Aorta (tissue), 5 donors: ENCODE measurements at regions not wholly inside any gene's neighbourhood (a gene's known extent, or its start where the extent isn't known, plus 50 kb on each side); places are given as distances from the start of the nearest gene placed in this dataset.
"Not testable (repeated sequence)": the region's sequence is repeated elsewhere in the genome, so short reads cannot be mapped to it uniquely, and the experiment has no call there.

Experiments
- ATAC-seq: fragments of 200-7000 bp; cut with Tn5 transposase; one replicate; pipeline ENCODE4 v1.9.1; 2022; ENCODE audit warnings: moderate library complexity; ENCODE audit not compliant: low FRiP score
- DNase-seq, 2 donors: peaks; one replicate each; pipeline ENCODE4 v3.0.0-alpha.2; 2020
- H3K27ac ChIP-seq, 2 donors: one replicate each; pipeline ENCODE4 v1.5.1; 2013; ENCODE audit warnings: low read length in 2 of 2, mild to moderate bottlenecking in 2 of 2, moderate library complexity in 2 of 2, control low read depth in 1 of 2, inconsistent platforms in 1 of 2, low read depth in 1 of 2
- H3K27me3 ChIP-seq, 2 donors: one replicate each; pipeline ENCODE4 v1.6.1; 2013; ENCODE audit warnings: control low read depth in 1 of 2, low read length in 1 of 2, mild to moderate bottlenecking in 1 of 2, moderate library complexity in 1 of 2; ENCODE audit not compliant: insufficient read depth in 2 of 2, control insufficient read depth in 1 of 2
- H3K36me3 ChIP-seq, 2 donors: one replicate each; pipeline ENCODE4 v1.6.1; 2013; ENCODE audit warnings: control low read depth in 1 of 2, low read length in 1 of 2, mild to moderate bottlenecking in 1 of 2; ENCODE audit not compliant: insufficient read depth in 2 of 2, control insufficient read depth in 1 of 2
- H3K4me1 ChIP-seq, 2 donors: one replicate each; pipeline ENCODE4 v1.6.1; 2013; ENCODE audit warnings: low read length in 2 of 2, control low read depth in 1 of 2, mild to moderate bottlenecking in 1 of 2, moderate library complexity in 1 of 2; ENCODE audit not compliant: insufficient read depth in 2 of 2, control insufficient read depth in 1 of 2
- H3K4me3 ChIP-seq, 2 donors: one replicate each; pipeline ENCODE4 v1.5.1; 2013; ENCODE audit warnings: low read length in 2 of 2, control low read depth in 1 of 2, mild to moderate bottlenecking in 1 of 2
- H3K9me3 ChIP-seq: one replicate; pipeline ENCODE4 v1.6.1; 2013; ENCODE audit warnings: mild to moderate bottlenecking, low read length; ENCODE audit not compliant: control insufficient read depth
- WGBS, 2 donors: extraction: QIAGEN DNeasy Blood & Tissue Kit; methylation state at CpG; one replicate each; pipeline ENCODE4 v1.1.7; 2013; 5-methylcytosine and 5-hydroxymethylcytosine counted together
- intact Hi-C, 2 donors: fragments of 100-400 bp; cut with DNase I; formaldehyde crosslinking; loops; one replicate each; pipeline versions ENCODE4 v1.14.2 to v1.15.0; 2022
- donor health status: healthy with polysubstance abuse.
- donor health status: Bipolar disorder and iron deficiency.
- donor health status: DM: no; HTN: no; CAD: no.
- donor health status: DM: no; HTN: no; CAD: no.
- donor health status: DM: yes; HTN: yes; CAD: no.

DNA sequence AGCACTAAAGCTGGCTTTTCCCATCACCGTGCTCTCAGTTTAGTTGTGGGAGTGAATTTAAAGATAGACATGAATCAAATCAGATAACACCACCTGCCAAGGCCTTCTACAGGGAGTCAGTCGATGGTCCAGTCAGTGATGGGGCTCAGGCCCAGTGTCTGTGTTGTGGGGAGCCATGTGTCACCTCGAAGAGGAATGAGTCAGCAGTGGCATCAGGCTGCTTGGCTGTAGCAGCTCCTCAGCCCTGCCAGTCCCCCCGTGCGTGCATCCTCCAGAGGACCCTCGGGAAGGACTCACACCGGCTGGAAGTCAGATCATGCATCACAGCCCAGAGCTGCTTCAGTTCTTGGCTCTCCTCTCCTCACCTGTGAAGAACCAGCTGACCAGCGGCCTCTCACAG, 420.4 kb upstream of the RAB6C start:
- Histone ChIP-seq H3K4me3 (no peak overlapping the region), H3K27ac (no peak overlapping the region), H3K27me3 (no peaks in the 10 kb centered on the region), H3K9me3 (peaks cover 6% of the 10 kb centered on the region), H3K36me3 (no peaks in the 10 kb centered on the region), H3K4me1 (no peaks in the 10 kb centered on the region)
- intact Hi-C loops: no loop called here
- no peak for ATAC-seq
- DNase-seq: no peak
- WGBS, 2 donors: 77 to 85% methylated on average over 7 to 8 of the region's 8 CpGs

DNA sequence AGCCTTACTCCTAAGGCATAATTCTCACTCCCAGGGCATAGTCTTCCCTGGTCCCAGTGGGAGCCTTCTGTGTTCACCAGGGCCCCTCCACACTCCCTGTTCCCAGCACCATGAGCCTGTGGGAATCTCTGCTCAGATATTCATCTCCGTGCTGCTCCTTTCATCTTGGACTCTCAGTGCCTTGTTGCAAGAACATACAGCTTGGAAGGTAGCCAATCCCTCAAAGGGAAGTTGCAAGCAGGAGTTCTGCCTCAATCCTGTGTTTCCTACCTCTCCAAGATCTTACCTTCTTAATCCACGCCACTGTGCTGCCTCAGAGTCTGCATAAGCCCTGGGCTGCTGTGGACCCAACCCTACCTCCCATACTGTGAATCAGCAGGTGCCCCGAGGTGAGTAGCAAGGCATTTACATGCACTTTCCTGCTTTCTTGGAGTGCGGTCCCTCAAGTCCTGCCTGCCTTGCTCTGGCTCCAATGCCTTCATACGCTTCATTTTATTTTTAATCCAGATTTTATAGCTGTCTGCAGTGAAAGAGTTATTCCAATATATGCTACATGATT, 413.8 kb upstream of the RAB6C start:
- no peaks in the 10 kb centered on the region for H3K27me3 ChIP-seq
- DNase-seq: no peak
- no peaks in the 10 kb centered on the region for H3K4me1 ChIP-seq
- no peaks in the 10 kb centered on the region for H3K36me3 ChIP-seq
- H3K27ac ChIP-seq: no peak overlapping the region
- intact Hi-C loops: no loop called here
- no peak overlapping the region for H3K4me3 ChIP-seq
- H3K9me3 ChIP-seq: peaks cover 4% of the 10 kb centered on the region
- WGBS, 2 donors: 29 to 30% methylated on average over 5 of the region's 5 CpGs
- no peak for ATAC-seq

DNA sequence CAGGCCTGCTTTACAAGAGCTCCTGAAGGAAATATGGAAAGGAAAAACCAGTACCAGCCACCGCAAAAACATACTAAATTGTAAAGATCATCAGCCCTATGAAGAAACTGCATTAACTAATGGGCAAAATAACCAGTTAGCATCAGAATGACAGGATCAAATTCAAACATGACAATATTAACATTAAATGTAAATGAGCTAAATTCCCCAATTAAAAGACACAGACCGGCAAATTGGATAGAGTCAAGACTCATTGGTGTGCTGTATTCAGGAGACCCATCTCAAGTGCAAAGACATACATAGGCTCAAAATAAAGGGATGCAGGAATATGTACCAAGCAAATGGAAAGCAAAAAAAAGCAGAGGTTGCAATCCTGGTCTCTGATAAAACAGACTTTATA, 408.7 kb upstream of the RAB6C start:
- H3K4me3 ChIP-seq, H3K36me3 ChIP-seq, DNase-seq, ATAC-seq, H3K27me3 ChIP-seq, intact Hi-C loops, H3K4me1 ChIP-seq, H3K9me3 ChIP-seq, H3K27ac ChIP-seq: not testable (repeated sequence)
- WGBS, 2 donors: 95 to 97% methylated on average over 2 of the region's 2 CpGs

DNA sequence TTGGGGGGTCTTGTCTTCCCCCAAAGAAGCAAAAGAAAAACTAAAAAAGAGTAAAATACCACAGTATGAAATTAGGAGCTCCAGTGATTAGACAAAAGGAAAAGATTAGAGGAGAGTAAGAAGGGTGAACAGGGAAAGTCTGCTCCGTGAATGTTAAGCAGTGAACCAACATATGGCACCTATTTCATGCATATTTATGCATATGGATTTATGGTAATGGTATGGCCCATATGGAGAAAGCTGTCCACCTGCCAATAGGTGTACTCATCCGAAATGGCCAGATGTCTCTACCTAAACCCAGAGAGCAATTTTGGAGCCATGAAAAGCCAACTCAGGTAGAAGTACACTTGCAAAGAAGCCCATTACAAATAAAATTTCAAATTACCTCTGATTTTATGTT, 404.0 kb upstream of the RAB6C start:
- no peaks in the 10 kb centered on the region for H3K36me3 ChIP-seq
- H3K4me1 ChIP-seq: no peaks in the 10 kb centered on the region
- H3K27me3 ChIP-seq: peaks cover 0 to 1% of the 10 kb centered on the region in 2 donors
- H3K27ac ChIP-seq: no peak overlapping the region
- intact Hi-C loops: no loop called here
- DNase-seq: no peak
- ATAC-seq: no peak
- no peak overlapping the region for H3K4me3 ChIP-seq
- H3K9me3 ChIP-seq: peaks cover 3% of the 10 kb centered on the region
- WGBS, 2 donors: 79 to 87% methylated on average over 2 of the region's 2 CpGs

DNA sequence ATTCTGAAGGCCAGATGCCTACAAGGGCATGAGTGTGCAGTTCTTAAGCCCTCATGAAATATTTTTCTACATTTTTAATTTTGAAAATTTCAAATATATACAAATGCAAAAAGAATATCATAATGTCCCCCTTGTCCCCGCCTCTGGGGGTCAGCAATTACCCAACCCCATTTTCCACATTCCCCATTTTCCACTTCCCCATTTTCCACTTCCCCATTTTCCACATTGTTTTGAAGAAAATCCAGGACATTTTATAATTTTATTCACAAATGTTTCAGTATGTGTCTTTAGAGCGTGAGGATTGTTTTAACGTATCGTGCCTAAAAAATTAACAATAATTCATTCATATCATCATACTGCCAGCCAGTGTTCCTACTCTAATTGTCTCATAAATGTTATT, 403.6 kb upstream of the RAB6C start:
- no peak for ATAC-seq
- DNase-seq: no peak
- Histone ChIP-seq H3K36me3 (no peaks in the 10 kb centered on the region), H3K27ac (no peak overlapping the region), H3K27me3 (peaks cover 0 to 1% of the 10 kb centered on the region in 2 donors), H3K9me3 (peaks cover 5% of the 10 kb centered on the region), H3K4me3 (no peak overlapping the region), H3K4me1 (no peaks in the 10 kb centered on the region)
- 44 to 65% methylated on average over 4 of the region's 4 CpGs for WGBS, 2 donors
- intact Hi-C loops: no loop called here

DNA sequence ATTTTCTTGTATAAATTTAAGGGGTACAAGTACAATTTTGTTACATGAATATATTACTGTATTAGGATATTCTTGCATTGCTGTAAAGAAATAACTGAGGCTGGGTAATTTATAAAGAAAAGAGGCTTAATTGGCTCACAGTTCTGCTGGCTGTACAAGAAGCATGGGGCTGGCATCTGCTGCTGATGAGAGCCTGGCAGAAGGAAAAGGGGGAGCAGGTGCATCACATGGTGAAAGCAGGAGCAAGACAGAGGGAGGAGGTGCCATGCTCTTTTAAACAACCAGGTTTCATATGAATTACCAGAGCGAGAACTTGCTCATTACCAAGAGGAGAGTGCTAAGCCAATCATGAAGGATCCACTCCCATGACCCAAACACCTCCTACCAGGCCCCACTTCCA, 399.5 kb upstream of the RAB6C start:
- H3K36me3 ChIP-seq: no peaks in the 10 kb centered on the region
- no peak overlapping the region for H3K4me3 ChIP-seq
- DNase-seq: no peak
- 88 to 93% methylated on average over 1 of the region's 1 CpG for WGBS, 2 donors
- intact Hi-C loops: no loop called here
- no peak overlapping the region for H3K27ac ChIP-seq
- no peaks in the 10 kb centered on the region for H3K4me1 ChIP-seq
- peaks cover 11% of the 10 kb centered on the region for H3K9me3 ChIP-seq
- peaks cover 0 to 1% of the 10 kb centered on the region in 2 donors for H3K27me3 ChIP-seq
- no peak for ATAC-seq

DNA sequence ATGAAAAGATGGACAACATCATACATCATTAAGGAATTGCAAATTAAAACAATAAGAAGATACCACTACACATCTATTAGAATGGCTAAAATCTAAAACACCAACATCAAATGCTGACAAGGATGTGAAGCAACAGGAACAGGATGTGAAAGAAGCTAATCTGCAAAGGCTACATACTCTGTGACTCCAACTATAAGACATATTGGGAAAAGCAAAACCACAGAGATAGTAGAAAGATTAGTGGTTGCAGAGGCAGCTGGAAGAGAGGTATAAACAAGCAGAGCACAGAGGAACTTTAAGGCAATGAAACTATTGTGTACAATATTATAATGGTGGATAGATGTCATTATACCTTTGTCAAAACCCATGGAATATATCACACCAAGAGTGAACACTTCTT, 393.7 kb upstream of the RAB6C start:
- ATAC-seq (no peak), DNase-seq (no peak)
- no peaks in the 10 kb centered on the region for H3K36me3 ChIP-seq
- H3K27ac ChIP-seq: no peak overlapping the region
- H3K4me3 ChIP-seq: no peak overlapping the region
- H3K27me3 ChIP-seq: no peaks in the 10 kb centered on the region
- intact Hi-C loops: no loop called here
- no peaks in the 10 kb centered on the region for H3K4me1 ChIP-seq
- peaks cover 7% of the 10 kb centered on the region for H3K9me3 ChIP-seq

DNA sequence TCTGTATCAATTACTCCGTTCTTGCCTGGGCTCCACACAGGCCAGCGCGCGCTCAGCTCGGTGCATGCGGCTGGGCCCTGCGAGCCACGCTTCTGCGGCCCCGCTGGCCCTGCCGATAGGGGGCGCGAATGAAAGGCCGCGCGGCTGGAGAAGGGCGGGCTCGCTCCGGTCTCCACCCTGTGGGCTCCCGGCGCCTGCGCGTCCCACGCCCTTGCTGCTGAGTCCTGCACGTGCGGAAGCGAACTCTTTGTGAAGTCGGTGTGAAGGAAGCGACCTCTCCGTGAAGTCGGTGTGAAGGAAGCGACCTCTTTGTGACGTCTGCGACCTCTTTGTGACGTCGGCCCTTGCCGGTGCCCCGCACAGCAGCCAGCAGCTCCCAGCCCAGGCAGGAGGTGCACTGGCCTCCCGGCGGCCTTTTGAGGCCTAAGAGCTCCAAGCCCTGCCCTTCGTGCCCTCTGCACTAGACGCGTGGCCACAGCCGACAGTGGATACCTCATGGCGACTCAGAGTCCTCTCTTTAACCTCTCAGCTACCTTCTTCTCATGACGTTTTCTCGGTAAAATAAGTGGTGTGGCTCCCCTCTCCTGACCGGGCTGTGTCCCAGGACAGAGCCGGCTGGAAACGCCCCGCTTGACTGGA, 391.9 kb upstream of the RAB6C start:
- WGBS, 2 donors: 36 to 54% methylated on average over 51 of the region's 51 CpGs
- H3K27me3 ChIP-seq: no peaks in the 10 kb centered on the region
- no peaks in the 10 kb centered on the region for H3K36me3 ChIP-seq
- no peak overlapping the region for H3K4me3 ChIP-seq
- H3K9me3 ChIP-seq: no peaks in the 10 kb centered on the region
- H3K4me1 ChIP-seq: no peaks in the 10 kb centered on the region
- DNase-seq: no peak
- intact Hi-C loops: no loop called here
- ATAC-seq: no peak
- H3K27ac ChIP-seq: no peak overlapping the region

DNA sequence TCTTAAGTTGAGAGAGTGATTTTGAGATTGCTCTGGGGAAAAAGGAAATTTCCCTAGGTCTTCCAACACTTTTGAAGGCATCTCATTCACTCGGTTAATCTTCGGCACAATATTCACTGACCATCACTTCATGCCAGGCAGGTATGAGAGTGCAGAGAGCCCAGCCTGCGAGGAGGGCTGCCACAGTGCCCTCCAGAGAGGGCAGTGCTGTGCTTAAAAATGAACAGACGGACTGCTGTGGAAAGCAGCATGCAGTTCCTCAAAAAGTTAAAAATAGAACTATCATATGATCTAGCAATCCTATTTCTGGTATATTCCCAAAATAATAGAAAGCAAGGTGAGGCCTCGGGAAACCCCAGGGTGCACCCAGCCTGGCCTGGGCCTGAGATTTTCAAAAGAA, 374.9 kb upstream of the RAB6C start:
- ATAC-seq: no peak
- 26 to 31% methylated on average over 5 of the region's 5 CpGs for WGBS, 2 donors

More for the DNA sequence above, 374.9 kb upstream of the RAB6C start:
- H3K27me3 ChIP-seq: no peaks in the 10 kb centered on the region
- peaks cover 3% of the 10 kb centered on the region for H3K9me3 ChIP-seq
- H3K27ac ChIP-seq: no peak overlapping the region
- intact Hi-C loops: no loop called here
- no peaks in the 10 kb centered on the region for H3K36me3 ChIP-seq
- DNase-seq: no peak
- H3K4me3 ChIP-seq: no peak overlapping the region
- H3K4me1 ChIP-seq: no peaks in the 10 kb centered on the region
